HG03045 (cell line): ENCODE measurements at regions not wholly inside any gene's neighbourhood (a gene's known extent, or its start where the extent isn't known, plus 50 kb on each side); places are given as distances from the start of the nearest gene placed in this dataset.
"Not testable (repeated sequence)": the region's sequence is repeated elsewhere in the genome, so short reads cannot be mapped to it uniquely, and the experiment has no call there.

Source experiments
- ATAC-seq: cut with Tn5 transposase; IDR thresholded peaks from one replicate; pipeline ENCODE4 v1.9.1; 2021; ENCODE audit warnings: mild to moderate bottlenecking, moderate library complexity; ENCODE audit not compliant: unreplicated experiment

GRCh38 chr1:213452501-213452900 lies 401.5 kb downstream of the RPS6KC1 start:
- no peak for ATAC-seq

DNA sequence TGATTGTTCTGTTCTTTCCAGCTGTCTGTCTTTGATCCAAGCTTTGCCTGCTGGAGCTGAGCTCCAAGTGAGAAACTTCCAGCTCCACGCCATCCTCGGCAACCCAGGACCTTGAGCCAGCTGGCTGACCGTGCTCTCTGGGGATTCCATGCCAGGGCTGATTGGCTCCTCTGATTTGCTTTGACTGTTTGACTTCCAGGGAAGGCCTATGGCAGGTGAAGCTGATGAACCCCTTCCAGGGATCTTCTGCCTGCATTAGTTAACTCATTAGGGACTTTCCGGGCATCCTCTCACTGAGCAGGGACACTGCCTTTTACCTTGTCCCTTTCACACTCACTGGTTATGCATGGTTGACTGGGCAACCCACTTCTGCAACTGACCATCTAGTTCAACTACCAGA lies 406.1 kb downstream of the RPS6KC1 start:
- ATAC-seq, result no peak

- ATAC-seq, result no peak
Observed at GRCh38 chr1:213457733-213458132, 406.7 kb downstream of the RPS6KC1 start.

GRCh38 chr1:213462374-213462773 lies 411.3 kb downstream of the RPS6KC1 start:
- not testable (repeated sequence) for ATAC-seq

DNA sequence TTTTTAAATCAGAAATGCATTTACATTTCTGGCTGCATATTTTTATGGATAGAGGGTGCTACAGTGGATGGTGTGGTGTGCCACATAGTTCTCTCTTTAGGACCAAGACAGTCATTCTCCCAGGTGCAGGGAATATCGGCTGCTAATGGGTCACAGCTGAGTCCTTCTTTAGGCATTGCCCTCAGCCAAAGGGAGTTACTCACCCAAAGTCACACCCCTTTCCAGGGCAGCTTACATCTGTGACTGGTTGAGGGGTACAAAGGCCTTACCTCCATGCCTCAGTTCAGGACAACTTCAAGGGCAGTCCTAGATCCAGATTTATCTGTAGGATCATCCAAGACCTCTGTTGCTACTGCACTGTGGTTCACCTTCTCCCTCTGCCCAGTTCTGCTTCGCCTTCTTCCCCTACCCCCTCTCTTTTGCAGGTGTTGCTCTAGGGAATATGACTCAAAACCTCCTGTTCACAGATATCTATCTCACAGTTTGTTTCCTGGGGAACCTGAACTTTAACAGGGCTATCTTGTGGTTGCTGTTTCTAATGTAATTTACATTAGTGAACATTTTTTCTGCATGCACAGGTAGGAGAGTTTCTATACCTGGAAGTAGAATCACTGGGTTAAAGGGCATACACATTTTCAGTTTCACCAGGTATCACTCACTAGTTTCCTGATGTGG lies 413.9 kb downstream of the RPS6KC1 start:
- no peak for ATAC-seq

- no peak for ATAC-seq
Observed at GRCh38 chr1:213466541-213466940, 415.5 kb downstream of the RPS6KC1 start.

GRCh38 chr1:213474054-213474453 lies 423.0 kb downstream of the RPS6KC1 start:
- ATAC-seq, result no peak

- ATAC-seq, result no peak
Observed at GRCh38 chr1:213481395-213481794, 430.4 kb downstream of the RPS6KC1 start.

DNA sequence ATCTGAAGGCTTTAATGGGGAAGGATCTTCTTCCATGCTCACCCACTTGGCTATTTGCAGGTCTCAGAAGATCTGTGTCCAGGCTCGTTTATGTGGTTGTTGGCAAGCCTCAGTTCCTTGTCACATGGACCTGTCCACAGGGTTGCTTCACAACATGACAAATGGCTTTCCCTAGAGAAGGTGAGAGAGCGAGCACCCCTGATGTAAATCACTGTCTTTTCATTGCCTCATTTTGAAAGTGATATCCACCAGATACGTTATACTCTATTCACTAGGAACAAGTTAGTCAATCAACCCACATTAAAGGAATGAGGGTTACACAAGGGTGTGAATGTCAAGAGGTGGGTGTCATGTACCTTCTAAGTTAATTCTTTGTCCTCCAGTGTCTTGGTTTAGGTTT lies 433.3 kb downstream of the RPS6KC1 start:
- ATAC-seq, result no peak

DNA sequence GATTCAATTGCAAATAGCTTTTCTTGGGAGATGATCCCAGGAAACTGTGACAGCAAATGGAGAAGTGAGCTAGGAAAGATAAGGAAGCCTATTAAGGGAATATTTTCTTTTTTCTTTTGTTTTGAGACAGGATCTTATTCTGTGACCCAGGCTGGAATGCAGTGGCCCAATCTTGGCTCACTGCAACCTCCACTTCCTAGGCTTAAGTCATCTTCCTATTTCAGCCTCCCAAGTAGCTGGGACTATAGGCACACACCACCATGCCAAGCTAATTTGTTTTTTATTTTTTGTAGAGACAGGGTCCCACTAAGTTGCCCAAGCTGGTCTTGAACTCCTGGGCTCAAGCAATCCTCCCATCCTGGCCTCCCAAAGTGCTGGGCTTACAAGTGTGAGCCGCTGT lies 433.7 kb downstream of the RPS6KC1 start:
- no peak for ATAC-seq

DNA sequence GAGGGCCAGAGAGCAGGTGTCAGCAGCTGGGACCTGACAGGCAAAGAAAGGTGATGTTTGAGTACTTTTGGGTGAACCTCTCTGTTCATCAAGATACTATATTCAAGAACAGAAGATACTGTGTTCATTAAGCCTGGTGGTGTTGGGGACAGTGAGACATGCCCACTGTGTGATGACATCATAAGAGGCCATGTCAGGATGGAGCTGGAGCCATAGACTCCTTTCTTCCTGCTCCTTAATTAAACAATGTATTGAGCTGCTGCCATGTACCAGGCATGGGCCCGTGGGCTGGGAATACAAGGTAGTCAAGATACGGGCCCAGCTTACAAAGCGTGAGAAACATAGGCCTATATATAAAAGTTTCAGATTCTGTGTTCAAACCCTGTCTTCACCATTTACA lies 435.4 kb downstream of the RPS6KC1 start:
- ATAC-seq, result no peak

GRCh38 chr1:213491468-213491867 lies 440.4 kb downstream of the RPS6KC1 start:
- no peak for ATAC-seq

GRCh38 chr1:213492161-213493041 lies 441.4 kb downstream of the RPS6KC1 start:
- no peak for ATAC-seq

DNA sequence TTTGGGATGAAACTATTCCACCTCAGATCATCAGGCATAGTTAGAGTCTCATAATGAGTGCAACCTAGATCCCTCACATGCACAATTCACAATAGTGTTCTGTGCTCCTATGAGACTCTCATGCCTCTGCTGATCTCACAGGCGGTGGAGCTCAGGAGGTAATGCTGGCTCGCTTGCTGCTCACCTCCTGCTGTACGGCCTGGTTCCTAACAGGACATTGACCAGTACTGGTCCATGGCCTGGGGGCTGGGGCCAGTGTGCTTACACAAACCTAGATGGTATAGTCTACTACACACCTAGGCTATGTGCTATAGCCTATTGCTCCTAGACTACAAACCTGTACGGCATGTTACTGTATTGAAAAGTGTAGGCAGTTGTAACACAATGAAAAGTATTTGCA lies 448.4 kb downstream of the RPS6KC1 start:
- no peak for ATAC-seq

- no peak for ATAC-seq
Observed at GRCh38 chr1:213507472-213508223, 456.6 kb downstream of the RPS6KC1 start.

DNA sequence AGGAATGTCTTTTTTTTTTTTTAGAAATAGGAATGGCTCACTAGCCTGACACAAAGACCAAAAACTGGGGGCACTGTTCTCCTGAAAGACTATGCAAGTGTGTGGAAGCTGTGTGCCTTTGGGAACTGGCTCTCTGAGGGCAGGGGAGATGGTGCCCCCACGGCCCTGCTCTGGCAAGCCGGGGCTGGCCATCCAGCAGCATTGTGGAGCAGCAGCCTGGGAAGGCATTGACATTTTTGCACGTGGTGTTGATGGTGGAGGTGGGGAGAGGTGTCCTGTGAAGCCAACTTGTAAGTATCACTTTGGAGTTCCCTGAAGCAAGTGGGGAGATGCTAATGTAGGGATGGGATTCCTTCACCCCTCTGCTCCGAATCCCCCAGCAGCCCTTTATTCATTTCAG lies 460.1 kb downstream of the RPS6KC1 start:
- ATAC-seq, result no peak

GRCh38 chr1:213512316-213512715 lies 461.3 kb downstream of the RPS6KC1 start:
- no peak for ATAC-seq

DNA sequence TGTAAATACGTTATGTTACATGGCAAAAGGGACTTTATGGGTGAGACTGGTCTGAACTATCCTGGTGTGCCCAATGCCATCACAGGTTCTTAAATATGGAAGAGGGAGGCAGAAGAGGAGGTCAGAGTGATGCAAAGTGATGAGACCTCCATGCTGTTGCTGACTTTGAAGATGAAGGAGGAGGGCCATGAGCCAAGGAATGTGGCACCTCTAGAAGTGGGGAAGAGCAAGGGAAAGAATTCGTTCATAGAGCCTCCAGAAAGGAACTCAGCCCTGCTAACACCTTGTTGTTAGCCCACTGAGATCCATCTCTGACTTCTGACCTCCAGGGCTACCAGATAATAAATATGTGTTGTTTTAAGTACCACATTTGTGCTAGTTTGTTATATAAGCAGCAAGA lies 462.0 kb downstream of the RPS6KC1 start:
- no peak for ATAC-seq

DNA sequence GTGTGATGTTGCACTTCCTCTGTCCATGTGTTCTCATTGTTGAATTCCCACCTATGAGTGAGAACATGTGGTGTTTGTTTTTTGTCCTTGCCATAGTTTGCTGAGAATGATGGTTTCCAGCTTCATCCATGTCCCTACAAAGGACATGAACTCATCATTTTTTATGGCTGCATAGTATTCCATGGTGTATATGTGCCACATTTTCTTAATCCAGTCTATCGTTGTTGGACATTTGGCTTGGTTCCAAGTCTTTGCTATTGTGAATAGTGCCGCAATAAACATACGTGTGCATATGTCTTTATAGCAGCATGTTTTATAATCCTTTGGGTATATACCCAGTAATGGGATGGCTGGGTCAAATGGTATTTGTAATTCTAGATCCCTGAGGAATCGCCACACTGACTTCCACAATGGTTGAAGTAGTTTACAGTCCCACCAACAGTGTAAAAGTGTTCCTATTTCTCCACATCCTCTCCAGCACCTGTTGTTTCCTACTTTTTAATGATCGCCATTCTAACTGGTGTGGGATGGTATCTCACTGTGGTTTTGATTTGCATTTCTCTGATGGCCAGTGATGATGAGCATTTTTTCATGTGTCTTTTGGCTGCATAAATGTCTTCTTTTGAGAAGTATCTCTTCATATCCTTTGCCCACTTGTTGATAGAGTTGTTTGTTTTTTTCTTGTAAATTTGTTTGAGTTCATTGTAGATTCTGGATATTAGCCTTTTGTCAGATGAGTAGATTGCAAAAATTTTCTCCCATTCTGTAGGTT lies 463.6 kb downstream of the RPS6KC1 start:
- ATAC-seq, result not testable (repeated sequence)

GRCh38 chr1:213519098-213519497 lies 468.1 kb downstream of the RPS6KC1 start:
- no peak for ATAC-seq

DNA sequence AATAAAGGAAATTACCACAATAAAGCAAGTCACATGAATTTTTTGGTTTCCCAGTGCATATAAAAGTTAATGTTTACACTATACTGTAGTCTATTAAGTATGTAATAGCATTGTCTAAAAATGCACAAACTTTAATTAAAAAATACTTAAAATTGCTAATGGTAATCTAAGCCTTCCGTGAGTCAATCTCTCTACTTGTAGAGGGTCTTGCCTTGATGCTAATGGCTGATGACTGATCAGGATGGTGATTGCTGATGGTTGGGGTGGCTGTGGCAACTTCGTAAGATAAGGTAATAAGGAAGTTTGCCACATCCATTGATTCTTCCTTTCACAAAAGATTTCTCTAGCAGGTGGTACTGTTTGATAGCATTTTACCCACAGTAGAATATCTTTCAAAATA lies 466.6 kb upstream of the PROX1 start:
- ATAC-seq, result no peak
